Peyer's patch (tissue), 4 donors: ENCODE measurements at regions not wholly inside any gene's neighbourhood (a gene's known extent, or its start where the extent isn't known, plus 50 kb on each side); places are given as distances from the start of the nearest gene placed in this dataset.

ENCODE experiments used
- DNase-seq, 3 donors: peaks; one replicate each; pipeline ENCODE4 v3.0.0-alpha.2; 2017 to 2019
- H3K27ac ChIP-seq, 4 donors: fragments of 200-600 bp; sonication (generic); one replicate each; pipeline ENCODE4 v1.5.1; 2016 to 2019
- H3K27me3 ChIP-seq, 2 donors: fragments of 200-600 bp; sonication (generic); one replicate each; pipeline ENCODE4 v1.5.1; 2019
- H3K36me3 ChIP-seq, 3 donors: fragments of 200-600 bp; sonication (generic); one replicate each; pipeline ENCODE4 v1.5.1; 2016 to 2019
- H3K4me1 ChIP-seq, 4 donors: fragments of 200-600 bp; sonication (generic); one replicate each; pipeline ENCODE4 v1.5.1; 2016 to 2019
- H3K4me3 ChIP-seq, 4 donors: fragments of 200-600 bp; sonication (generic); 1 replicate in 3 of 4; 2 replicates in 1 of 4; pipeline ENCODE4 v1.5.1; 2016 to 2019; ENCODE audit warnings: mild to moderate bottlenecking in 1 of 4
- H3K9me3 ChIP-seq, 4 donors: fragments of 200-600 bp; sonication (generic); one replicate each; pipeline ENCODE4 v1.5.1; 2016 to 2019; ENCODE audit warnings: mild to moderate bottlenecking in 1 of 4
- POLR2A ChIP-seq, 2 donors: fragments of 450-650 bp; IDR thresholded peaks; one replicate each; pipeline ENCODE4 v1.5.1; 2017; ENCODE audit warnings: antibody characterized with exemption in 2 of 2, mild to moderate bottlenecking in 2 of 2, moderate library complexity in 2 of 2
- TF ChIP-seq, protein P1 (sequence below), 6 experiments: fragments of 450-650 bp in 4 of 6; fragments of 200-600 bp in 2 of 6; sonication (generic) in 1 of 6; IDR thresholded peaks; one replicate each; pipeline ENCODE4 v1.5.1; 2017 to 2019; ENCODE audit warnings: antibody characterized with exemption in 6 of 6, mild to moderate bottlenecking in 3 of 6, moderate library complexity in 1 of 6

DNA sequence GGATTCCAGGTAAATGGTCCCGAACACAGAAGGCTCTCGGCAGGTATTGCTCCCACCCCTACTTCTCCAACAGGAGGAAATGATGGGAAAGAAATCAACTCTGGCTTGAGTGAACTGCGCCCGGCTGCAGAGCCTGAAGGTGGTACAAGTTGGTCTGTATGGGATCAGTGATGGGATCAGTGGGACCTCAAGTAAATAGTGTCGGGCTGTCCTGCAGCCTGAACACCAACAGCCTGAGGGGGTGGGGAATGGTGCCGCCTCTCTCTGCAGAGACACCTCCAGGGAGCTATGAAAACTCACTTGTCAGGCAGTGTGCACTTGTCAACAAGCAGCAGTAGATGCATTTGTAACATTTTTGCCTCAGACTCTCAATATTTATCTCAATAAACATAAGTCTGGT, 183.5 kb downstream of the MATN1 start:
- TF ChIP-seq, protein P1, sequence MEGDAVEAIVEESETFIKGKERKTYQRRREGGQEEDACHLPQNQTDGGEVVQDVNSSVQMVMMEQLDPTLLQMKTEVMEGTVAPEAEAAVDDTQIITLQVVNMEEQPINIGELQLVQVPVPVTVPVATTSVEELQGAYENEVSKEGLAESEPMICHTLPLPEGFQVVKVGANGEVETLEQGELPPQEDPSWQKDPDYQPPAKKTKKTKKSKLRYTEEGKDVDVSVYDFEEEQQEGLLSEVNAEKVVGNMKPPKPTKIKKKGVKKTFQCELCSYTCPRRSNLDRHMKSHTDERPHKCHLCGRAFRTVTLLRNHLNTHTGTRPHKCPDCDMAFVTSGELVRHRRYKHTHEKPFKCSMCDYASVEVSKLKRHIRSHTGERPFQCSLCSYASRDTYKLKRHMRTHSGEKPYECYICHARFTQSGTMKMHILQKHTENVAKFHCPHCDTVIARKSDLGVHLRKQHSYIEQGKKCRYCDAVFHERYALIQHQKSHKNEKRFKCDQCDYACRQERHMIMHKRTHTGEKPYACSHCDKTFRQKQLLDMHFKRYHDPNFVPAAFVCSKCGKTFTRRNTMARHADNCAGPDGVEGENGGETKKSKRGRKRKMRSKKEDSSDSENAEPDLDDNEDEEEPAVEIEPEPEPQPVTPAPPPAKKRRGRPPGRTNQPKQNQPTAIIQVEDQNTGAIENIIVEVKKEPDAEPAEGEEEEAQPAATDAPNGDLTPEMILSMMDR (IDR thresholded peaks at IDR 0.05), result no peak
- TF ChIP-seq POLR2A (IDR thresholded peaks at IDR 0.05), result no peak
- H3K36me3 ChIP-seq, result no peaks in the 10 kb centered on the region
- no peak for DNase-seq

DNA sequence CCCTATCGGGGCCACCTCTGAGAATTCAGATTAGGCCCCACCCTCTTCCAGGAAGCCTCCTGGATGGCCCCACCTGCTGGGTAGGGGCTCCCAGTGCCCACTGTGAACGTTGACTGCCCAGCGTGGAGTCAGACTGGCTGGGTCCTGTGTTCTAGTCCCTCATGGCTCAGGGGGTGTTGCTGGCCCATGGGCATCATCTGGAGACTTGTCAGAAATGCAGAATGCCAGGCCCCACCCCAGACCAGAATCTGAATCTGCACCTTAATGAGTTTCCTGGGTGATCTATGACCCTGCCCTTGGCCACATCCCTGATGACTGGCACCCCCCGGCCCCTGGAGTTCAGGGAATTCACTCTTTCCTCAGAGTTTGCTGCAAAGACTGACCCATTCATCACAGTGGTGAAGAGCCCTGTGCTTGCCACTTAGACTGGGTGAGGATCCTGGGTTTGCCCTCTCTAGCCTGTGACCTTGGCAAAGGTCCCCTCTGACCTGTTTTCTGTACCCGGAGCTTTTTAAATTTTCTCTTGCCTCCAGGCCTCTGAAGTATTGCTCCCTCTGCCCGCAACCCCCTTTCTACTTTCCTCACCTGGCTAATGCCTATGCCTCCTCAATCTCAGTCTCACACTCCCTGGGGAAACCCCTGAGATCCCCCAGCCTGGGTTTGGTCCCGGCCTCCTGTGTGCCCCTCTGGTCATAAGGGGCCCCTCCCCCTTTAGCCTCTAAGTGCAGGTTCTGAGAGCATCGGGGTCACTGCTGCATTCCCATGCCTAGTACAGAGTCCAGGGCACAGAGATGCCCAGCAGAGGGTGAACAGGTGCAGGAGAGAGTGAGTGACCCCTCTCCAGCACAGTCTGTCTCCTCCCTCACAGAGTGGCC, 184.2 kb downstream of the MATN1 start:
- no peaks in the 10 kb centered on the region for H3K9me3 ChIP-seq
- no peaks in the 10 kb centered on the region for H3K36me3 ChIP-seq
- no peaks in the 10 kb centered on the region for H3K27me3 ChIP-seq
- DNase-seq, result no peak
- H3K4me1 ChIP-seq, result no peaks in the 10 kb centered on the region
- TF ChIP-seq POLR2A (IDR thresholded peaks at IDR 0.05), result no peak
- TF ChIP-seq, protein P1 (IDR thresholded peaks at IDR 0.05), result no peak
- H3K4me3 ChIP-seq, result no peak overlapping the region
- H3K27ac ChIP-seq, result no peak overlapping the region

More for the DNA sequence above, 183.5 kb downstream of the MATN1 start:
- Histone ChIP-seq H3K4me3 (no peak overlapping the region), H3K27me3 (no peaks in the 10 kb centered on the region), H3K4me1 (no peaks in the 10 kb centered on the region), H3K9me3 (no peaks in the 10 kb centered on the region), H3K27ac (no peak overlapping the region)

DNA sequence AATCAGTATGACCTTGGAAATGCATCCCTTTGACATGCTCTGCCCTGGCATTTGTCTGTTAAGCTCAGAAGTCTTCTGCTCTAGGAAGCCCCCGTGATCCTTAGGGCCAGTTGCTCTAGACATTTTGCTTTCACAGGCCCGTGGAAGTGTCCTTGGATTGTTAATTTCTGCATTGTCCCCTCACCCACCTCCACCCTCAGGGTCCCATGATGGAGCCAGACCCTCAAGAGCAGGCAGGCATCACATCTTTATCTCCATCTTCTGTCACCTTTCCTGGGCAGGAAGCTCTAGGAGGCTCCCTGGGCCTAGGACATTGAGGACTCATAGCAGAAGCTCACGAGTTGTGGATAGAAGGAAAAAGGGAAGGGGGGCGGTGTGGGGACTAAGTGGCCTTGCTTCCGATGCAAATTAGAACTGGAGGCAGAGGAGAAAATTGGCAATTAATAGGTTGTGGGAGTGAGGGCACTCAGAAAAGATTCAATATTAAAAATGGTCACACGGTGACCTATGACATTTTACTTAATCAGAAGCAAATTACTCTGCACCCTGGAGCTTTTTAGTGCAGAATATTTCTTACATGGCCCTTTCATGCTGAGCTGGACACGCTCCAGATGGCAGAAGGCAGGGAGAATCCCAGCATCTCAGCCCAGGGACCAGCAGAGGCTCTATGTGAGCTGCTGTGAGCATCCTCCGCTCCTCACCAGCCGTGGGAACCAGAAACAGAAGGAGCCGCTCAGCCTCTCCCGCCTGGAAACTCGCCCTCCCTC, 185.0 kb downstream of the MATN1 start:
- H3K36me3 ChIP-seq, result no peaks in the 10 kb centered on the region
- H3K27me3 ChIP-seq, result no peaks in the 10 kb centered on the region
- no peak for DNase-seq
- H3K27ac ChIP-seq, result no peak overlapping the region
- no peaks in the 10 kb centered on the region for H3K9me3 ChIP-seq
- no peak overlapping the region for H3K4me3 ChIP-seq
- TF ChIP-seq, protein P1 (IDR thresholded peaks at IDR 0.05), result no peak
- TF ChIP-seq POLR2A (IDR thresholded peaks at IDR 0.05), result no peak
- H3K4me1 ChIP-seq, result no peaks in the 10 kb centered on the region

DNA sequence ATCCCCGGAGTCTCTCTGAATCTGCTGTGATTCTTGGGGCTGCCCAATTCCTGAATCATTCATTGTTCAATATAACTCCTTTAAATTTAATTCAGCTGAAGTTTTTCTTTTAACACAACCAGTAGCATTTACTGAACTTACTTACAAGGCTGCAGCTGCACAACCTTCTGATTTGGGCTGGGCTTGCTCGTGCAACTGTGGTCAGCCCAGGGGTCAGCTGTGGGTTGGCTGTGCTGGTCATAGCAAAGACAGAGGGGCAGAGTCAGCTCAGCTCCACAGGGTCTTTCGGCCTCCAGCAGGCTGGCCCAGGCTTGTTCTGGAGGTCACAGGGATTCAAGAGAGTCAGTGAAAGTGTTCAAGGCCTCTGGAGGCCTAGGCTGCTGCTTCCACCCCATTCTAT, 186.1 kb downstream of the MATN1 start:
- Histone ChIP-seq H3K4me3 (no peak overlapping the region), H3K4me1 (no peaks in the 10 kb centered on the region), H3K27ac (no peak overlapping the region), H3K9me3 (no peaks in the 10 kb centered on the region), H3K27me3 (no peaks in the 10 kb centered on the region), H3K36me3 (no peaks in the 10 kb centered on the region)
- TF ChIP-seq, protein P1 (IDR thresholded peaks at IDR 0.05), result no peak
- no peak for TF ChIP-seq POLR2A (IDR thresholded peaks at IDR 0.05)
- no peak for DNase-seq

DNA sequence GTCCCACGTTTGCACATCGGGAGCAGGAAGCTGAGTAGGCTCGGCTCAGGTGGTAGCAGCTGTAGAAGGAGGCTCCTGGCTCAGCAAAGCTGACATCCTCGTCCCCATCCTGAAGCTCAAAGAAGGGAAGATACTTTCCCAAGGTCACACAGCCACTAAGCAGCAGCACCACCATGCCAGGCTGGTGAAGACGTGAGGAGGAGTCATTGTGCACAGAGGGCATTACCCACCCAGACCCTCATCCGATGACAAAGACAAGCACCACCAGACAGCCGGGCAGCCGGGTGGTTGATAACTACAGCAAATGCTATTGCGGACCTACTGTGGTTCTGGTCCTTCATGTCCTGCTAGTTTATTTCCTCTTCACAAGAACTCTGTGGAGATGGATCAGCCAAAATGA, 186.9 kb downstream of the MATN1 start:
- TF ChIP-seq, protein P1 (IDR thresholded peaks at IDR 0.05), result no peak
- TF ChIP-seq POLR2A (IDR thresholded peaks at IDR 0.05), result no peak
- Histone ChIP-seq H3K4me1 (no peaks in the 10 kb centered on the region), H3K27ac (no peak overlapping the region), H3K9me3 (no peaks in the 10 kb centered on the region), H3K4me3 (no peak overlapping the region), H3K27me3 (no peaks in the 10 kb centered on the region), H3K36me3 (no peaks in the 10 kb centered on the region)
- no peak for DNase-seq
